Small intestine (tissue), 7 donors: ENCODE measurements at regions not wholly inside any gene's neighbourhood (a gene's known extent, or its start where the extent isn't known, plus 50 kb on each side); places are given as distances from the start of the nearest gene placed in this dataset.
"Not testable (repeated sequence)": the region's sequence is repeated elsewhere in the genome, so short reads cannot be mapped to it uniquely, and the experiment has no call there.

ENCODE experiments used
- DNase-seq, 2 donors: peaks; one replicate each; pipeline versions ENCODE4 v3.0.0 to v3.0.0-alpha.2; 2013
- FAIRE-seq: peaks from 2 replicates; lab custom pipeline; 2012; peaks lifted over from hg19 to GRCh38; lab: Jason Lieb, UNC
- H3K27ac ChIP-seq, 3 donors: one replicate each; pipeline ENCODE4 v1.5.1; 2013; ENCODE audit warnings: low read length in 2 of 3, mild to moderate bottlenecking in 2 of 3, control low read depth in 1 of 3, inconsistent platforms in 1 of 3, low read depth in 1 of 3, moderate library complexity in 1 of 3
- H3K27me3 ChIP-seq, 3 donors: one replicate each; pipeline ENCODE4 v1.6.1; 2013; ENCODE audit warnings: low read length in 3 of 3, inconsistent platforms in 1 of 3; ENCODE audit not compliant: control insufficient read depth in 3 of 3, insufficient read depth in 3 of 3
- H3K36me3 ChIP-seq, 3 donors: one replicate each; pipeline ENCODE4 v1.6.1; 2013; ENCODE audit warnings: low read length in 3 of 3, inconsistent platforms in 1 of 3, low read depth in 1 of 3, mild to moderate bottlenecking in 1 of 3, moderate library complexity in 1 of 3; ENCODE audit not compliant: control insufficient read depth in 3 of 3, insufficient read depth in 2 of 3
- H3K4me1 ChIP-seq, 3 donors: one replicate each; pipeline ENCODE4 v1.6.1; 2013; ENCODE audit warnings: low read length in 2 of 3, inconsistent platforms in 1 of 3, low read depth in 1 of 3, mild to moderate bottlenecking in 1 of 3, moderate library complexity in 1 of 3; ENCODE audit not compliant: control insufficient read depth in 3 of 3, insufficient read depth in 2 of 3
- H3K4me3 ChIP-seq, 3 donors: one replicate each; pipeline ENCODE4 v1.5.1; 2013; ENCODE audit warnings: low read length in 3 of 3, control low read depth in 1 of 3, inconsistent platforms in 1 of 3, low read depth in 1 of 3, mild to moderate bottlenecking in 1 of 3, moderate library complexity in 1 of 3
- H3K9me3 ChIP-seq, 2 donors: one replicate each; pipeline ENCODE4 v1.6.1; 2013; ENCODE audit warnings: low read depth in 1 of 2, low read length in 1 of 2; ENCODE audit not compliant: control insufficient read depth in 2 of 2, insufficient read depth in 1 of 2
- WGBS, 3 donors: extraction: QIAGEN DNeasy Blood & Tissue Kit; methylation state at CpG; one replicate each; pipeline ENCODE4 v1.1.7; 2013; 5-methylcytosine and 5-hydroxymethylcytosine counted together
- donor health status: healthy with polysubstance abuse.
- donor health status: control.
- donor health status: control.
- donor health status: Bipolar disorder and iron deficiency.
- donor health status: healthy.

GRCh38 chr7:89837515-89837914, 316.8 kb upstream of the STEAP1 start:
- no peaks in the 10 kb centered on the region for H3K4me1 ChIP-seq
- H3K27ac ChIP-seq: no peak overlapping the region
- no peak for FAIRE-seq
- H3K4me3 ChIP-seq: no peak overlapping the region
- H3K36me3 ChIP-seq: no peaks in the 10 kb centered on the region
- 34 to 38% (median 34%) methylated on average over 1 of the region's 1 CpG for WGBS, 3 donors
- no peaks in the 10 kb centered on the region for H3K9me3 ChIP-seq
- H3K27me3 ChIP-seq: no peaks in the 10 kb centered on the region
- no peak for DNase-seq

GRCh38 chr7:89839329-89839728, 314.9 kb upstream of the STEAP1 start:
- FAIRE-seq (no peak), DNase-seq (no peak)
- H3K36me3 ChIP-seq: no peaks in the 10 kb centered on the region
- H3K27me3 ChIP-seq: no peaks in the 10 kb centered on the region
- no peaks in the 10 kb centered on the region for H3K4me1 ChIP-seq
- H3K27ac ChIP-seq: no peak overlapping the region
- H3K4me3 ChIP-seq: no peak overlapping the region
- 59 to 78% (median 70%) methylated on average over 3 of the region's 3 CpGs for WGBS, 3 donors
- H3K9me3 ChIP-seq: no peaks in the 10 kb centered on the region

- 67 to 82% (median 73%) methylated on average over 2 of the region's 2 CpGs for whole genome bisulfite sequencing, 3 donors
- FAIRE-seq (no peak), DNase-seq (no peak)
Observed at GRCh38 chr7:89845952-89846351, 308.3 kb upstream of the STEAP1 start.

GRCh38 chr7:89849052-89849451, 305.2 kb upstream of the STEAP1 start:
- no peaks in the 10 kb centered on the region for H3K36me3 ChIP-seq
- no peaks in the 10 kb centered on the region for H3K4me1 ChIP-seq
- H3K9me3 ChIP-seq: no peaks in the 10 kb centered on the region
- DNase-seq (no peak), FAIRE-seq (no peak)
- no peaks in the 10 kb centered on the region for H3K27me3 ChIP-seq
- no peak overlapping the region for H3K27ac ChIP-seq
- no peak overlapping the region for H3K4me3 ChIP-seq
- WGBS, 3 donors: 62 to 65% (median 64%) methylated on average over 4 of the region's 4 CpGs

More at GRCh38 chr7:89845952-89846351, 308.3 kb upstream of the STEAP1 start:
- Histone ChIP-seq H3K27ac (no peak overlapping the region), H3K4me3 (no peak overlapping the region), H3K9me3 (no peaks in the 10 kb centered on the region), H3K36me3 (no peaks in the 10 kb centered on the region), H3K4me1 (no peaks in the 10 kb centered on the region), H3K27me3 (no peaks in the 10 kb centered on the region)

GRCh38 chr7:89857053-89857452, 297.2 kb upstream of the STEAP1 start:
- peaks cover 0 to 15% of the 10 kb centered on the region in 2 donors for H3K9me3 ChIP-seq
- not testable (repeated sequence) for FAIRE-seq, H3K27me3 ChIP-seq, H3K27ac ChIP-seq, H3K4me3 ChIP-seq, H3K4me1 ChIP-seq, H3K36me3 ChIP-seq, DNase-seq

GRCh38 chr7:89857767-89858166, 296.5 kb upstream of the STEAP1 start:
- Histone ChIP-seq H3K4me3 (no peak overlapping the region), H3K4me1 (no peaks in the 10 kb centered on the region), H3K27me3 (no peaks in the 10 kb centered on the region), H3K27ac (no peak overlapping the region), H3K36me3 (no peaks in the 10 kb centered on the region), H3K9me3 (peaks cover 0 to 15% of the 10 kb centered on the region in 2 donors)
- 45 to 62% (median 50%) methylated on average over 1 of the region's 1 CpG for WGBS, 3 donors
- FAIRE-seq: no peak
- no peak for DNase-seq

- no peaks in the 10 kb centered on the region for H3K9me3 ChIP-seq
- FAIRE-seq (no peak), DNase-seq (peak in 1 of 2 donors; percentile 81)
- 63 to 75% (median 67%) methylated on average over 3 of the region's 3 CpGs for WGBS, 3 donors
- H3K27me3 ChIP-seq: no peaks in the 10 kb centered on the region
- no peaks in the 10 kb centered on the region for H3K36me3 ChIP-seq
- no peak overlapping the region for H3K27ac ChIP-seq
- peaks cover 0 to 5% (median 0%) of the 10 kb centered on the region in 3 donors for H3K4me1 ChIP-seq
- H3K4me3 ChIP-seq: no peak overlapping the region
Observed at GRCh38 chr7:89887489-89887888, 266.8 kb upstream of the STEAP1 start.

GRCh38 chr7:89908736-89909135, 245.5 kb upstream of the STEAP1 start:
- WGBS, 3 donors: 17 to 66% (median 32%) methylated on average over 2 of the region's 2 CpGs
- H3K36me3 ChIP-seq: no peaks in the 10 kb centered on the region
- no peak for FAIRE-seq

GRCh38 chr7:89914711-89915110, 239.6 kb upstream of the STEAP1 start:
- H3K9me3 ChIP-seq: no peaks in the 10 kb centered on the region
- DNase-seq (no peak), FAIRE-seq (no peak)
- no peaks in the 10 kb centered on the region for H3K27me3 ChIP-seq
- no peak overlapping the region for H3K27ac ChIP-seq
- H3K4me3 ChIP-seq: no peak overlapping the region
- H3K36me3 ChIP-seq: no peaks in the 10 kb centered on the region
- WGBS, 3 donors: 28 to 65% (median 47%) methylated on average over 2 of the region's 2 CpGs
- no peaks in the 10 kb centered on the region for H3K4me1 ChIP-seq

More at GRCh38 chr7:89908736-89909135, 245.5 kb upstream of the STEAP1 start:
- Histone ChIP-seq H3K27ac (no peak overlapping the region), H3K27me3 (no peaks in the 10 kb centered on the region), H3K4me3 (no peak overlapping the region), H3K9me3 (no peaks in the 10 kb centered on the region), H3K4me1 (no peaks in the 10 kb centered on the region)
- DNase-seq: peak in 1 of 2 donors; percentile 4
